ENCODE measurements at regions not wholly inside any gene's neighbourhood (a gene's known extent, or its start where the extent isn't known, plus 50 kb on each side); places are given as distances from the start of the nearest gene placed in this dataset.
A peak's percentile ranks its signal among the peaks of the same experiment; 100 is the strongest.
"Not testable (repeated sequence)": the region's sequence is repeated elsewhere in the genome, so short reads cannot be mapped to it uniquely, and the experiment has no call there.

GRCh38 chr22:25397616-25398015 lies 166.9 kb upstream of the GRK3 start:
- DNase-seq = no peak

GRCh38 chr22:25398591-25399062 lies 165.8 kb upstream of the GRK3 start:
- DNase-seq = not testable (repeated sequence)

- no peak for DNase-seq
Measured at GRCh38 chr22:25399649-25400151, 164.8 kb upstream of the GRK3 start.

GRCh38 chr22:25402160-25402500 lies 162.3 kb upstream of the GRK3 start:
- no peak for DNase-seq

- DNase-seq = no peak
Measured at GRCh38 chr22:25402501-25403283, 161.8 kb upstream of the GRK3 start.

- no peak for DNase-seq
Measured at GRCh38 chr22:25403284-25403810, 161.1 kb upstream of the GRK3 start.

- DNase-seq = no peak
Measured at GRCh38 chr22:25403811-25404471, 160.5 kb upstream of the GRK3 start.

- no peak for DNase-seq
Measured at GRCh38 chr22:25404556-25404927, 159.9 kb upstream of the GRK3 start.

GRCh38 chr22:25404928-25405816 lies 159.3 kb upstream of the GRK3 start:
- DNase-seq = peak; percentile 47

- DNase-seq = no peak
Measured at GRCh38 chr22:25405841-25406509, 158.5 kb upstream of the GRK3 start.

- DNase-seq = no peak
Measured at GRCh38 chr22:25406510-25407210, 157.8 kb upstream of the GRK3 start.

GRCh38 chr22:25407226-25407858 lies 157.1 kb upstream of the GRK3 start:
- no peak for DNase-seq

GRCh38 chr22:25407859-25408229 lies 156.6 kb upstream of the GRK3 start:
- no peak for DNase-seq

GRCh38 chr22:25409240-25409639 lies 155.2 kb upstream of the GRK3 start:
- DNase-seq = no peak

- DNase-seq = no peak
Measured at GRCh38 chr22:25410849-25411248, 153.6 kb upstream of the GRK3 start.

GRCh38 chr22:25413620-25414019 lies 150.9 kb upstream of the GRK3 start:
- DNase-seq = no peak

GRCh38 chr22:25415731-25416130 lies 148.7 kb upstream of the GRK3 start:
- not testable (repeated sequence) for DNase-seq

GRCh38 chr22:25417826-25418225 lies 146.6 kb upstream of the GRK3 start:
- not testable (repeated sequence) for DNase-seq

- no peak for DNase-seq
Measured at GRCh38 chr22:25419247-25420113, 145.0 kb upstream of the GRK3 start.

GRCh38 chr22:25420114-25420441 lies 144.4 kb upstream of the GRK3 start:
- DNase-seq = not testable (repeated sequence)

All from activated gamma-delta T cell (primary cell).